ENCODE measurements at regions not wholly inside any gene's neighbourhood (a gene's known extent, or its start where the extent isn't known, plus 50 kb on each side); places are given as distances from the start of the nearest gene placed in this dataset.
"Not testable (repeated sequence)": the region's sequence is repeated elsewhere in the genome, so short reads cannot be mapped to it uniquely, and the experiment has no call there.

GRCh38 chr11:112334381-112334780 is 73.7 kb upstream of the PLET1 start:
- Histone ChIP-seq H3K4me1 (ENCODE audit: control insufficient read depth, insufficient read depth, low read length, poor library complexity, severe bottlenecking) (no peaks in the 10 kb centered on the region), H3K36me3 (ENCODE audit: control insufficient read depth, insufficient read depth, low read length) (no peaks in the 10 kb centered on the region), H3K27ac (ENCODE audit: insufficient read depth, low read length, poor library complexity, severe bottlenecking) (no peak overlapping the region), H3K4me3 (ENCODE audit: insufficient read depth, low read depth, low read length, poor library complexity, severe bottlenecking) (no peak overlapping the region), H3K9me3 (ENCODE audit: control insufficient read depth, low read length) (no peaks in the 10 kb centered on the region), H3K27me3 (replicated peaks; ENCODE audit: control insufficient read depth, insufficient read depth, low read length, poor library complexity, severe bottlenecking) (no peaks in the 10 kb centered on the region)
- DNase-seq: no peak

- no peak for DNase-seq
- H3K4me3 ChIP-seq (ENCODE audit: insufficient read depth, low read depth, low read length, poor library complexity, severe bottlenecking): no peak overlapping the region
- no peaks in the 10 kb centered on the region for H3K9me3 ChIP-seq (ENCODE audit: control insufficient read depth, low read length)
- H3K36me3 ChIP-seq (ENCODE audit: control insufficient read depth, insufficient read depth, low read length): no peaks in the 10 kb centered on the region
- no peak overlapping the region for H3K27ac ChIP-seq (ENCODE audit: insufficient read depth, low read length, poor library complexity, severe bottlenecking)
- H3K4me1 ChIP-seq (ENCODE audit: control insufficient read depth, insufficient read depth, low read length, poor library complexity, severe bottlenecking): no peaks in the 10 kb centered on the region
- H3K27me3 ChIP-seq (replicated peaks; ENCODE audit: control insufficient read depth, insufficient read depth, low read length, poor library complexity, severe bottlenecking): no peaks in the 10 kb centered on the region
Measured at GRCh38 chr11:112336356-112336886, 75.8 kb upstream of the PLET1 start.

- no peak for DNase-seq
- Histone ChIP-seq H3K27ac (ENCODE audit: insufficient read depth, low read length, poor library complexity, severe bottlenecking) (no peak overlapping the region), H3K4me3 (ENCODE audit: insufficient read depth, low read depth, low read length, poor library complexity, severe bottlenecking) (no peak overlapping the region), H3K4me1 (ENCODE audit: control insufficient read depth, insufficient read depth, low read length, poor library complexity, severe bottlenecking) (no peaks in the 10 kb centered on the region), H3K36me3 (ENCODE audit: control insufficient read depth, insufficient read depth, low read length) (no peaks in the 10 kb centered on the region), H3K27me3 (replicated peaks; ENCODE audit: control insufficient read depth, insufficient read depth, low read length, poor library complexity, severe bottlenecking) (no peaks in the 10 kb centered on the region), H3K9me3 (ENCODE audit: control insufficient read depth, low read length) (no peaks in the 10 kb centered on the region)
Measured at GRCh38 chr11:112339566-112339965, 78.9 kb upstream of the PLET1 start.

GRCh38 chr11:112343368-112344039 is 82.8 kb upstream of the PLET1 start:
- Histone ChIP-seq H3K4me3 (ENCODE audit: insufficient read depth, low read depth, low read length, poor library complexity, severe bottlenecking) (no peak overlapping the region), H3K9me3 (ENCODE audit: control insufficient read depth, low read length) (no peaks in the 10 kb centered on the region), H3K36me3 (ENCODE audit: control insufficient read depth, insufficient read depth, low read length) (no peaks in the 10 kb centered on the region), H3K4me1 (ENCODE audit: control insufficient read depth, insufficient read depth, low read length, poor library complexity, severe bottlenecking) (no peaks in the 10 kb centered on the region), H3K27ac (ENCODE audit: insufficient read depth, low read length, poor library complexity, severe bottlenecking) (no peak overlapping the region), H3K27me3 (replicated peaks; ENCODE audit: control insufficient read depth, insufficient read depth, low read length, poor library complexity, severe bottlenecking) (no peaks in the 10 kb centered on the region)
- DNase-seq: no peak

GRCh38 chr11:112344040-112344413 is 83.4 kb upstream of the PLET1 start:
- H3K36me3 ChIP-seq (ENCODE audit: control insufficient read depth, insufficient read depth, low read length): no peaks in the 10 kb centered on the region
- H3K4me1 ChIP-seq (ENCODE audit: control insufficient read depth, insufficient read depth, low read length, poor library complexity, severe bottlenecking): no peaks in the 10 kb centered on the region
- no peak overlapping the region for H3K4me3 ChIP-seq (ENCODE audit: insufficient read depth, low read depth, low read length, poor library complexity, severe bottlenecking)
- no peak overlapping the region for H3K27ac ChIP-seq (ENCODE audit: insufficient read depth, low read length, poor library complexity, severe bottlenecking)
- no peaks in the 10 kb centered on the region for H3K27me3 ChIP-seq (replicated peaks; ENCODE audit: control insufficient read depth, insufficient read depth, low read length, poor library complexity, severe bottlenecking)
- H3K9me3 ChIP-seq (ENCODE audit: control insufficient read depth, low read length): no peaks in the 10 kb centered on the region
- DNase-seq: no peak

- no peak overlapping the region for H3K27ac ChIP-seq (ENCODE audit: insufficient read depth, low read length, poor library complexity, severe bottlenecking)
- H3K27me3 ChIP-seq (replicated peaks; ENCODE audit: control insufficient read depth, insufficient read depth, low read length, poor library complexity, severe bottlenecking): no peaks in the 10 kb centered on the region
- no peak for DNase-seq
Measured at GRCh38 chr11:112345166-112345565, 84.5 kb upstream of the PLET1 start.

GRCh38 chr11:112345706-112346105 is 85.0 kb upstream of the PLET1 start:
- Histone ChIP-seq H3K27ac (ENCODE audit: insufficient read depth, low read length, poor library complexity, severe bottlenecking) (no peak overlapping the region), H3K4me3 (ENCODE audit: insufficient read depth, low read depth, low read length, poor library complexity, severe bottlenecking) (no peak overlapping the region), H3K36me3 (ENCODE audit: control insufficient read depth, insufficient read depth, low read length) (no peaks in the 10 kb centered on the region), H3K27me3 (replicated peaks; ENCODE audit: control insufficient read depth, insufficient read depth, low read length, poor library complexity, severe bottlenecking) (no peaks in the 10 kb centered on the region), H3K9me3 (ENCODE audit: control insufficient read depth, low read length) (no peaks in the 10 kb centered on the region), H3K4me1 (ENCODE audit: control insufficient read depth, insufficient read depth, low read length, poor library complexity, severe bottlenecking) (no peaks in the 10 kb centered on the region)
- no peak for DNase-seq

More at GRCh38 chr11:112345166-112345565, 84.5 kb upstream of the PLET1 start:
- no peaks in the 10 kb centered on the region for H3K4me1 ChIP-seq (ENCODE audit: control insufficient read depth, insufficient read depth, low read length, poor library complexity, severe bottlenecking)
- no peak overlapping the region for H3K4me3 ChIP-seq (ENCODE audit: insufficient read depth, low read depth, low read length, poor library complexity, severe bottlenecking)
- H3K9me3 ChIP-seq (ENCODE audit: control insufficient read depth, low read length): no peaks in the 10 kb centered on the region
- no peaks in the 10 kb centered on the region for H3K36me3 ChIP-seq (ENCODE audit: control insufficient read depth, insufficient read depth, low read length)

GRCh38 chr11:112346586-112346985 is 85.9 kb upstream of the PLET1 start:
- Histone ChIP-seq H3K4me1 (ENCODE audit: control insufficient read depth, insufficient read depth, low read length, poor library complexity, severe bottlenecking) (no peaks in the 10 kb centered on the region), H3K4me3 (ENCODE audit: insufficient read depth, low read depth, low read length, poor library complexity, severe bottlenecking) (no peak overlapping the region), H3K36me3 (ENCODE audit: control insufficient read depth, insufficient read depth, low read length) (no peaks in the 10 kb centered on the region), H3K27ac (ENCODE audit: insufficient read depth, low read length, poor library complexity, severe bottlenecking) (no peak overlapping the region), H3K9me3 (ENCODE audit: control insufficient read depth, low read length) (no peaks in the 10 kb centered on the region), H3K27me3 (replicated peaks; ENCODE audit: control insufficient read depth, insufficient read depth, low read length, poor library complexity, severe bottlenecking) (no peaks in the 10 kb centered on the region)
- DNase-seq: no peak

GRCh38 chr11:112348480-112349029 is 87.9 kb upstream of the PLET1 start:
- Histone ChIP-seq H3K27ac (ENCODE audit: insufficient read depth, low read length, poor library complexity, severe bottlenecking) (no peak overlapping the region), H3K27me3 (replicated peaks; ENCODE audit: control insufficient read depth, insufficient read depth, low read length, poor library complexity, severe bottlenecking) (no peaks in the 10 kb centered on the region), H3K9me3 (ENCODE audit: control insufficient read depth, low read length) (no peaks in the 10 kb centered on the region), H3K36me3 (ENCODE audit: control insufficient read depth, insufficient read depth, low read length) (no peaks in the 10 kb centered on the region), H3K4me3 (ENCODE audit: insufficient read depth, low read depth, low read length, poor library complexity, severe bottlenecking) (no peak overlapping the region), H3K4me1 (ENCODE audit: control insufficient read depth, insufficient read depth, low read length, poor library complexity, severe bottlenecking) (no peaks in the 10 kb centered on the region)
- no peak for DNase-seq

- H3K27ac ChIP-seq (ENCODE audit: insufficient read depth, low read length, poor library complexity, severe bottlenecking); H3K27me3 ChIP-seq (replicated peaks; ENCODE audit: control insufficient read depth, insufficient read depth, low read length, poor library complexity, severe bottlenecking); DNase-seq; H3K9me3 ChIP-seq (ENCODE audit: control insufficient read depth, low read length); H3K4me1 ChIP-seq (ENCODE audit: control insufficient read depth, insufficient read depth, low read length, poor library complexity, severe bottlenecking); H3K36me3 ChIP-seq (ENCODE audit: control insufficient read depth, insufficient read depth, low read length); H3K4me3 ChIP-seq (ENCODE audit: insufficient read depth, low read depth, low read length, poor library complexity, severe bottlenecking): not testable (repeated sequence)
Measured at GRCh38 chr11:112351423-112351822, 90.8 kb upstream of the PLET1 start.

Data from effector memory CD4-positive, alpha-beta T cell (primary cell).